Calu3 (cell line): ENCODE measurements at regions not wholly inside any gene's neighbourhood (a gene's known extent, or its start where the extent isn't known, plus 50 kb on each side); places are given as distances from the start of the nearest gene placed in this dataset.

ENCODE experiments used
- BruUV-seq: library from RNA; stranded (reverse); fragments of 400-500 nt; replicated peaks from 2 replicates; lab custom pipeline; 2021; lab: Mats Ljungman, UMichigan
- CTCF ChIA-PET: fragments of 300-600 bp; sonication (Branson Sonifier 250); formaldehyde crosslinking; loops from one replicate; lab custom pipeline; 2022; ENCODE audit warnings: antibody characterized with exemption; lab: Charles Lee
- DNase-seq: peaks from one replicate; pipeline ENCODE4 v3.0.0; 2022
- H3K27ac Mint-ChIP-seq: one replicate; pipeline ENCODE4 v1.8.0; 2022; ENCODE audit warnings: mixed read lengths; ENCODE audit not compliant: unreplicated experiment
- H3K27me3 Mint-ChIP-seq: one replicate; pipeline ENCODE4 v1.8.0; 2022; ENCODE audit warnings: mixed read lengths; ENCODE audit not compliant: unreplicated experiment
- H3K36me3 Mint-ChIP-seq: one replicate; pipeline ENCODE4 v1.8.0; 2022; ENCODE audit warnings: mild to moderate bottlenecking, moderate library complexity, mixed read lengths; ENCODE audit not compliant: insufficient read depth, unreplicated experiment
- H3K4me1 Mint-ChIP-seq: one replicate; pipeline ENCODE4 v1.8.0; 2022; ENCODE audit warnings: mild to moderate bottlenecking, low read depth, mixed read lengths; ENCODE audit not compliant: unreplicated experiment
- H3K4me3 Mint-ChIP-seq: one replicate; pipeline ENCODE4 v1.8.0; 2022; ENCODE audit warnings: mild to moderate bottlenecking, low read depth, moderate library complexity, mixed read lengths; ENCODE audit not compliant: unreplicated experiment
- H3K9me3 Mint-ChIP-seq: one replicate; pipeline ENCODE4 v1.8.0; 2022; ENCODE audit warnings: low read depth, mixed read lengths; ENCODE audit not compliant: unreplicated experiment
- intact Hi-C: fragments of 100-400 bp; cut with micrococcal nuclease; formaldehyde crosslinking; loops from one replicate; pipeline ENCODE4 v1.10.0; 2022; ENCODE audit not compliant: unreplicated experiment
- TF ChIP-seq, protein P1 (sequence below): fragments of 200-600 bp; IDR thresholded peaks from one replicate; pipeline ENCODE4 v1.8.0; 2022; ENCODE audit warnings: antibody characterized with exemption; ENCODE audit not compliant: unreplicated experiment

DNA sequence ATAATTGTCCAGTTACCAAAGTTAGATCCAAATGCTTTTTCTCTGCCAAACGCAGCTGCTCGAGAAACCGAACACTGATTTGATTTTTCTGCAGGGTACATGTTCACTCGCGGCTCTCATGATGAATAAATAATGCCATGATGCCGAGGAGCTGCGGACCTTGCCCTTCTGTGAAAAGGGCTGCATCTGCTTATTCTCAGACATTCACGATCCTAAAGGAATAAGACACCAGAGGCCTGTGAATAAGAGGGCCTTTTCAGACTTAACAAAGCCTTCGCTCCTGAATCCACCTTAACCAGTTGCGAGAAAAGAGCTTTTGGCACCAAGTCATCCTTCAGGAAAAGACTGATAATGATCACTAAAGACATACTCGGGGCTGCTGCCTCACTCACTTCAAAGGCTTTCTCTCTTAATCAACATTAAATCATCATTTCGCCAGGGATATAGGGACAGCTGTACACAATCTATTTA, 147.5 kb downstream of the FBXO8 start:
- no TSS peak for BruUV-seq
- intact Hi-C loops = no loop called here
- Mint-ChIP-seq H3K27ac (no peak overlapping the region), H3K4me1 (no peaks in the 10 kb centered on the region), H3K9me3 (no peaks in the 10 kb centered on the region), H3K4me3 (no peak overlapping the region), H3K27me3 (no peaks in the 10 kb centered on the region), H3K36me3 (no peaks in the 10 kb centered on the region)
- DNase-seq = no peak
- CTCF ChIA-PET = no interaction called here
- TF ChIP-seq, protein P1, sequence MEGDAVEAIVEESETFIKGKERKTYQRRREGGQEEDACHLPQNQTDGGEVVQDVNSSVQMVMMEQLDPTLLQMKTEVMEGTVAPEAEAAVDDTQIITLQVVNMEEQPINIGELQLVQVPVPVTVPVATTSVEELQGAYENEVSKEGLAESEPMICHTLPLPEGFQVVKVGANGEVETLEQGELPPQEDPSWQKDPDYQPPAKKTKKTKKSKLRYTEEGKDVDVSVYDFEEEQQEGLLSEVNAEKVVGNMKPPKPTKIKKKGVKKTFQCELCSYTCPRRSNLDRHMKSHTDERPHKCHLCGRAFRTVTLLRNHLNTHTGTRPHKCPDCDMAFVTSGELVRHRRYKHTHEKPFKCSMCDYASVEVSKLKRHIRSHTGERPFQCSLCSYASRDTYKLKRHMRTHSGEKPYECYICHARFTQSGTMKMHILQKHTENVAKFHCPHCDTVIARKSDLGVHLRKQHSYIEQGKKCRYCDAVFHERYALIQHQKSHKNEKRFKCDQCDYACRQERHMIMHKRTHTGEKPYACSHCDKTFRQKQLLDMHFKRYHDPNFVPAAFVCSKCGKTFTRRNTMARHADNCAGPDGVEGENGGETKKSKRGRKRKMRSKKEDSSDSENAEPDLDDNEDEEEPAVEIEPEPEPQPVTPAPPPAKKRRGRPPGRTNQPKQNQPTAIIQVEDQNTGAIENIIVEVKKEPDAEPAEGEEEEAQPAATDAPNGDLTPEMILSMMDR = no peak

DNA sequence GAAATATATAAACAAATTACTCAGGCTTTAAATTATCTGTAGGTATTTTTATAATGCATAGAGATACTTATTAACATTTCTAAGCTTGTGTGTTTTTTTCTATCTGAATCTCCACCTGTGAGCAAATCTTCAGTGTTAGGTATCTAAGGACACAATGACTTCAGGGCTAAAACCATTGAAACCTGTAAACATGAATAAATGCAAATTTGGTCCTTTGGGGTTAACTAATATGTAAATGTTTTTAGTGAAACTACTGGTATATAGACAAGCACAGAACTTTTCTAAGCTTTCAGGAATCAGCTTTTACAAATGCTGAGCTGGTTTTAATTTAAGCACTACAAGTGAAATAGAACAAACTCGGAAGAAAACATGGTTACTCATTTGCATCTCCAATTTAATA, 147.9 kb downstream of the FBXO8 start:
- TF ChIP-seq, protein P1 = no peak
- Mint-ChIP-seq H3K4me3 (no peak overlapping the region), H3K4me1 (no peaks in the 10 kb centered on the region), H3K36me3 (no peaks in the 10 kb centered on the region), H3K27me3 (no peaks in the 10 kb centered on the region), H3K27ac (no peak overlapping the region), H3K9me3 (no peaks in the 10 kb centered on the region)
- CTCF ChIA-PET = no interaction called here
- intact Hi-C loops = no loop called here
- no TSS peak for BruUV-seq
- DNase-seq = no peak

DNA sequence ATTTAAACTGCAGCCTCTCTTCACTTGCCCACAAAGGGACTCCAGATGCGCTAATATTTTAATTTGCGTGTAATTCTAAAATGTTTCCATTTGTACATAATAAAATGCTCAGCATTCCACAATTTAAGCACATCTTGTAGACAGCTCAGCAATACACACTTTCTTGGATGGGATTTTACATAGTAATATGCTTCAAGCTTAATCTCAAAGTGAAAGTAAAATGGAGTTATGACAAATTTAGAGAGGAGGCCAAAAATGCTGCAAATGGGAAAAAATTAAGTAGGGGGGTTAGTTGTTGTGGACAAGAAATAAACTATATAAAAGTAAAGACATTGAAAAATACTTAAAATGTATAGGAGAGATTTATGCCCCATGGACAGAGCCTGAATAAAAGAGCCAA, 149.1 kb downstream of the FBXO8 start:
- TF ChIP-seq, protein P1 = no peak
- intact Hi-C loops = no loop called here
- H3K36me3 Mint-ChIP-seq = no peaks in the 10 kb centered on the region
- CTCF ChIA-PET = no interaction called here
- no peaks in the 10 kb centered on the region for H3K4me1 Mint-ChIP-seq
- BruUV-seq = no TSS peak
- no peak for DNase-seq
- no peaks in the 10 kb centered on the region for H3K9me3 Mint-ChIP-seq
- H3K27ac Mint-ChIP-seq = no peak overlapping the region
- H3K27me3 Mint-ChIP-seq = no peaks in the 10 kb centered on the region
- no peak overlapping the region for H3K4me3 Mint-ChIP-seq

DNA sequence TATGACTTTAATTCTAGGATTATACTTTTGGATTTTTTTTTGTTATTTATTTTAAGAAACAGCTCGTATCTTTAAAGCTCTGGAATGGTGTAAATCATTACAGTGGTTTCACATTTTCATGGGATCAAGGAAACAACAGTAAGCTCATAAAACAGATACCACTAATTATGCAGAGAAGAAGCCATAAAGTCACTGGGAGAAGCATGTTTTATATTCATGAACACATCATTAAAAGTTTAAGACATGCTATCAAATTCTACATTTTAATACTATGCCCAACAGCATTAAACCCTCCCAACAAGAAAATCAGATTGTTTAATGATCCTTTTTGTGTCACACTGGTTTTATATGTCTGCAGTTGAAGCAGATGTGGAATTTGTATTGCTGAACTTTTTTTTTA, 149.9 kb downstream of the FBXO8 start:
- Mint-ChIP-seq H3K27me3 (no peaks in the 10 kb centered on the region), H3K4me1 (no peaks in the 10 kb centered on the region), H3K36me3 (no peaks in the 10 kb centered on the region), H3K9me3 (no peaks in the 10 kb centered on the region), H3K4me3 (no peak overlapping the region), H3K27ac (no peak overlapping the region)
- BruUV-seq = no TSS peak
- TF ChIP-seq, protein P1 = no peak
- CTCF ChIA-PET = no interaction called here
- intact Hi-C loops = no loop called here
- DNase-seq = no peak
